ENCODE measurements at regions not wholly inside any gene's neighbourhood (a gene's known extent, or its start where the extent isn't known, plus 50 kb on each side); places are given as distances from the start of the nearest gene placed in this dataset.

DNA sequence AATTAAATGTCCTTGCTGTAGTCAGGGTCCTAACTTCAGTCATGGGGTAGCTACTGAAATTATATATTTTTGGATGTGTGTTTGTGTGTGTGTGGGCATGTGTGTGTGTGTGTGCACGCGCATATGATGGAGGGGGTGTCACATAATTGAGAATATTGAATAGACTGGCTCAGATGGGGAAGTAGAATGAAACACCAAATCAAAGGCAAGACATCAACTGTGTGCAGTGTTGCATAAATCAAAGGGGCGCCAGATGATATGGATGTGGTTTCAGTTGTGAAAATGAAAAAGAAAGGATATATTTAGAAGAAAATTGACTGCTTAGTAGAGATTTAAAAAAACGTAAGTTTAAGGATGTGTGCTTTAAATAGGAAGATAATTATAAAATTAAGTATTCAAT is 144.2 kb upstream of the CEP162 start:
- TF ChIP-seq, protein P1, sequence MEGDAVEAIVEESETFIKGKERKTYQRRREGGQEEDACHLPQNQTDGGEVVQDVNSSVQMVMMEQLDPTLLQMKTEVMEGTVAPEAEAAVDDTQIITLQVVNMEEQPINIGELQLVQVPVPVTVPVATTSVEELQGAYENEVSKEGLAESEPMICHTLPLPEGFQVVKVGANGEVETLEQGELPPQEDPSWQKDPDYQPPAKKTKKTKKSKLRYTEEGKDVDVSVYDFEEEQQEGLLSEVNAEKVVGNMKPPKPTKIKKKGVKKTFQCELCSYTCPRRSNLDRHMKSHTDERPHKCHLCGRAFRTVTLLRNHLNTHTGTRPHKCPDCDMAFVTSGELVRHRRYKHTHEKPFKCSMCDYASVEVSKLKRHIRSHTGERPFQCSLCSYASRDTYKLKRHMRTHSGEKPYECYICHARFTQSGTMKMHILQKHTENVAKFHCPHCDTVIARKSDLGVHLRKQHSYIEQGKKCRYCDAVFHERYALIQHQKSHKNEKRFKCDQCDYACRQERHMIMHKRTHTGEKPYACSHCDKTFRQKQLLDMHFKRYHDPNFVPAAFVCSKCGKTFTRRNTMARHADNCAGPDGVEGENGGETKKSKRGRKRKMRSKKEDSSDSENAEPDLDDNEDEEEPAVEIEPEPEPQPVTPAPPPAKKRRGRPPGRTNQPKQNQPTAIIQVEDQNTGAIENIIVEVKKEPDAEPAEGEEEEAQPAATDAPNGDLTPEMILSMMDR (IDR thresholded peaks at IDR 0.05), result no peak
- no peak for TF ChIP-seq POLR2AphosphoS5 (IDR thresholded peaks at IDR 0.05)
- no peak for TF ChIP-seq POLR2A (IDR thresholded peaks at IDR 0.05)

Measured in gastroesophageal sphincter (tissue), 3 donors.